ENCODE measurements at regions not wholly inside any gene's neighbourhood (a gene's known extent, or its start where the extent isn't known, plus 50 kb on each side); places are given as distances from the start of the nearest gene placed in this dataset.

- TF ChIP-seq SPI1 (IDR thresholded peaks at IDR 0.05; ENCODE audit: borderline replicate concordance, low read depth): no peak
- no peak for TF ChIP-seq REST (IDR thresholded peaks at IDR 0.05; ENCODE audit: insufficient replicate concordance, low read depth)
- TF ChIP-seq GABPA (IDR thresholded peaks at IDR 0.05; ENCODE audit: low read depth): no peak
- TF ChIP-seq POLR2AphosphoS5 (IDR thresholded peaks at IDR 0.05; ENCODE audit: low read depth): no peak
- TF ChIP-seq CTCF (IDR thresholded peaks at IDR 0.05; ENCODE audit: insufficient read depth, low read length): no peak
- Histone ChIP-seq H3K4me3 (replicated peaks; ENCODE audit: insufficient read depth, low read length) (no peak overlapping the region), H3K27ac (replicated peaks) (no peak overlapping the region), H3K27me3 (ENCODE audit: insufficient read depth, poor library complexity, severe bottlenecking) (no peaks in the 10 kb centered on the region)
- no peak for DNase-seq (ENCODE audit: low read depth in 1 of 2, low spot score in 1 of 2)
Measured at GRCh38 chr5:82894716-82895115, 182.5 kb downstream of the TMEM167A start.

GRCh38 chr5:82889088-82889487, 188.1 kb downstream of the TMEM167A start:
- no peak overlapping the region for H3K4me3 ChIP-seq (replicated peaks; ENCODE audit: insufficient read depth, low read length)
- H3K27ac ChIP-seq (replicated peaks): no peak overlapping the region
- no peaks in the 10 kb centered on the region for H3K27me3 ChIP-seq (ENCODE audit: insufficient read depth, poor library complexity, severe bottlenecking)
- TF ChIP-seq POLR2AphosphoS5 (IDR thresholded peaks at IDR 0.05; ENCODE audit: low read depth) (no peak), CTCF (IDR thresholded peaks at IDR 0.05; ENCODE audit: insufficient read depth, low read length) (no peak), GABPA (IDR thresholded peaks at IDR 0.05; ENCODE audit: low read depth) (no peak), SPI1 (IDR thresholded peaks at IDR 0.05; ENCODE audit: borderline replicate concordance, low read depth) (no peak)
- DNase-seq (ENCODE audit: low read depth in 1 of 2, low spot score in 1 of 2): no peak

GRCh38 chr5:82886911-82887310, 190.3 kb downstream of the TMEM167A start:
- TF ChIP-seq REST (IDR thresholded peaks at IDR 0.05; ENCODE audit: insufficient replicate concordance, low read depth): no peak
- TF ChIP-seq SPI1 (IDR thresholded peaks at IDR 0.05; ENCODE audit: borderline replicate concordance, low read depth): no peak
- no peak for TF ChIP-seq CTCF (IDR thresholded peaks at IDR 0.05; ENCODE audit: insufficient read depth, low read length)
- TF ChIP-seq POLR2AphosphoS5 (IDR thresholded peaks at IDR 0.05; ENCODE audit: low read depth): no peak
- TF ChIP-seq GABPA (IDR thresholded peaks at IDR 0.05; ENCODE audit: low read depth): no peak
- no peak for DNase-seq (ENCODE audit: low read depth in 1 of 2, low spot score in 1 of 2)
- Histone ChIP-seq H3K27ac (replicated peaks) (no peak overlapping the region), H3K27me3 (ENCODE audit: insufficient read depth, poor library complexity, severe bottlenecking) (no peaks in the 10 kb centered on the region), H3K4me3 (replicated peaks; ENCODE audit: insufficient read depth, low read length) (no peak overlapping the region)

All from HL-60 (cell line).